ENCODE measurements at regions not wholly inside any gene's neighbourhood (a gene's known extent, or its start where the extent isn't known, plus 50 kb on each side); places are given as distances from the start of the nearest gene placed in this dataset.

DNA sequence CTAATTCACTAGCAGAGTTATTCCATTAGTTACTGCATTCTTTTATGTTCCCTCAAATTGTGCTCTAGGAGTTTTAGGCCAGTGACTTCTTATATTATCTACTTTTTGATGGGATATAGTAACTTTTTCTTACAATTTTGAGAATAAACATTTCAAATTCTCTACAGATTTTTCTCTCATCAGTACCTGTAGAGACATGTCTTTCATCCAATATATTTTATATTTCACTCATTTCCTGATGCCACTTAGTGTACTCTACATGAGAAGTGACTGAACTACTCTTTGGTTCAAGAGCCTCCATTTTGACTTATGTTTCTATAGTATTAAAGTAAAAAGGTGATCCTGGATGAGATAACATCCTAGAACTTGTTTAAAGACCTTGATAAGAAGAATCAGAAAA, 108.5 kb downstream of the ELOVL4 start:
- Histone ChIP-seq H3K79me2 (ENCODE audit: insufficient read depth, low read length) (no peaks in the 10 kb centered on the region), H3F3A (ENCODE audit: insufficient read depth, low read length) (no peaks in the 10 kb centered on the region), H3K4me1 (ENCODE audit: insufficient read depth, low read length, severe bottlenecking) (no peaks in the 10 kb centered on the region), H3K4me2 (ENCODE audit: low read length) (no peak overlapping the region), H3K9ac (ENCODE audit: low read length) (no peak overlapping the region), H3K36me3 (ENCODE audit: insufficient read depth, low read length) (no peaks in the 10 kb centered on the region), H3K4me3 (ENCODE audit: low read depth, low read length, poor library complexity, severe bottlenecking) (no peak overlapping the region), H3K9me3 (ENCODE audit: low read length) (no peaks in the 10 kb centered on the region), H3K9me2 (ENCODE audit: low read depth, low read length) (no peaks in the 10 kb centered on the region), H3K27ac (ENCODE audit: low read depth, low read length, poor library complexity, severe bottlenecking) (no peak overlapping the region), H3K27me3 (ENCODE audit: insufficient read depth, low read length) (no peaks in the 10 kb centered on the region), H2AFZ (ENCODE audit: low read length) (no peak overlapping the region), H4K20me1 (ENCODE audit: insufficient read depth, low read length) (no peaks in the 10 kb centered on the region)
- TF ChIP-seq, protein P1, sequence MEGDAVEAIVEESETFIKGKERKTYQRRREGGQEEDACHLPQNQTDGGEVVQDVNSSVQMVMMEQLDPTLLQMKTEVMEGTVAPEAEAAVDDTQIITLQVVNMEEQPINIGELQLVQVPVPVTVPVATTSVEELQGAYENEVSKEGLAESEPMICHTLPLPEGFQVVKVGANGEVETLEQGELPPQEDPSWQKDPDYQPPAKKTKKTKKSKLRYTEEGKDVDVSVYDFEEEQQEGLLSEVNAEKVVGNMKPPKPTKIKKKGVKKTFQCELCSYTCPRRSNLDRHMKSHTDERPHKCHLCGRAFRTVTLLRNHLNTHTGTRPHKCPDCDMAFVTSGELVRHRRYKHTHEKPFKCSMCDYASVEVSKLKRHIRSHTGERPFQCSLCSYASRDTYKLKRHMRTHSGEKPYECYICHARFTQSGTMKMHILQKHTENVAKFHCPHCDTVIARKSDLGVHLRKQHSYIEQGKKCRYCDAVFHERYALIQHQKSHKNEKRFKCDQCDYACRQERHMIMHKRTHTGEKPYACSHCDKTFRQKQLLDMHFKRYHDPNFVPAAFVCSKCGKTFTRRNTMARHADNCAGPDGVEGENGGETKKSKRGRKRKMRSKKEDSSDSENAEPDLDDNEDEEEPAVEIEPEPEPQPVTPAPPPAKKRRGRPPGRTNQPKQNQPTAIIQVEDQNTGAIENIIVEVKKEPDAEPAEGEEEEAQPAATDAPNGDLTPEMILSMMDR (IDR thresholded peaks at IDR 0.05; ENCODE audit: low read length) = no peak
- no peak for TF ChIP-seq EZH2 (IDR thresholded peaks at IDR 0.05; ENCODE audit: borderline replicate concordance, low read length)

DNA sequence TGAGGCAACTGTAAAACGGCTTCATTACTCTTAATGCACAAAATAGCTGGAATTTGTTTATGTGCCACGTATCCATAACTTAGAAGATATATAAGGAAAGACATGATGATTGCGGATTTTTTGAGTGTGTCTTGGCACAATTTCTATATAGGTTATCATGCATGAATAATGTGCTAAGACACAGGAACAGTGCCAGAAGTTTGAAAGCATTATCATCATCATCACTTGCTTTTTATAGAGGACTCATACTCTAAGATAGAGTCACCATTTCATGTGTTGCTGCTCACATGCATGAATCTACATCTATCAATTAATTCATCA, 113.4 kb downstream of the ELOVL4 start:
- H4K20me1 ChIP-seq (ENCODE audit: insufficient read depth, low read length) = no peaks in the 10 kb centered on the region
- H3K4me1 ChIP-seq (ENCODE audit: insufficient read depth, low read length, severe bottlenecking) = no peaks in the 10 kb centered on the region
- H3K9me2 ChIP-seq (ENCODE audit: low read depth, low read length) = no peaks in the 10 kb centered on the region
- no peaks in the 10 kb centered on the region for H3K79me2 ChIP-seq (ENCODE audit: insufficient read depth, low read length)
- H3K36me3 ChIP-seq (ENCODE audit: insufficient read depth, low read length) = no peaks in the 10 kb centered on the region
- no peak overlapping the region for H2AFZ ChIP-seq (ENCODE audit: low read length)
- no peak overlapping the region for H3K27ac ChIP-seq (ENCODE audit: low read depth, low read length, poor library complexity, severe bottlenecking)
- no peak overlapping the region for H3K4me3 ChIP-seq (ENCODE audit: low read depth, low read length, poor library complexity, severe bottlenecking)
- H3K9me3 ChIP-seq (ENCODE audit: low read length) = no peaks in the 10 kb centered on the region
- no peaks in the 10 kb centered on the region for H3F3A ChIP-seq (ENCODE audit: insufficient read depth, low read length)
- H3K27me3 ChIP-seq (ENCODE audit: insufficient read depth, low read length) = no peaks in the 10 kb centered on the region
- H3K4me2 ChIP-seq (ENCODE audit: low read length) = no peak overlapping the region
- no peak overlapping the region for H3K9ac ChIP-seq (ENCODE audit: low read length)
- TF ChIP-seq, protein P1 (IDR thresholded peaks at IDR 0.05; ENCODE audit: low read length) = no peak
- TF ChIP-seq EZH2 (IDR thresholded peaks at IDR 0.05; ENCODE audit: borderline replicate concordance, low read length) = no peak

DNA sequence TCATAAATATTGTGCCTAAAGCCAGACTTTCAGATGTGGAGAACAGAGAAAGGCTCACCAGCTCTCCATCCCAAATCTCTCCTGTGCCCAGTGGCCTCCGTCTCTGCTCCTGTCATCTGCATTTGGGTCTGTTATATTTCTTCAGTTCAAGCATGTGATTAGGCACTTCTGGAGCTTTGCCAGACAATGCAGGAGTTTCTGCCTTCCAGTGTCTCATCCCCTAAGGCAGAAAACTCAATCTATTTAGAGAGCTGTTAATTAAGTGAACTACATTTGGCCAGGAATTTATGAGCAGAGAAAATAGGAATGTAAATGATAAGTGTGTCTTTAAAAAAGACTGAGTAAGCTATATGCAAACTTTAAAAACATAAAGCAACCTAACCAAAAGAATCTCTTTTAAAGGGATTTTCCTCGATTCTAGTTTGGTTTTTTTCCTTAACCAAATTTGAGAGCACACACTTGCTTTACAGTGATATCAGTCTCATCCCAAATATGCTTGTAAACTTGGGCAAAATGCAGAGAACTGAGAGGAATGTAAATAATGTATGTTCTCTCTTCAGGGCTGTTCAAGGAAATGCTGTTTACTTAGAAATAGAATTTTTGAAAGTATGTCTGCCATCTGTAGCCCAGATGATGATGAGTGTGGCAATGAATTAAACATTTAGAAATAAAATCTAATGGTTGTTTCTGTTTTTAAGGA, 113.9 kb downstream of the ELOVL4 start:
- no peaks in the 10 kb centered on the region for H3K9me2 ChIP-seq (ENCODE audit: low read depth, low read length)
- no peaks in the 10 kb centered on the region for H4K20me1 ChIP-seq (ENCODE audit: insufficient read depth, low read length)
- no peaks in the 10 kb centered on the region for H3K36me3 ChIP-seq (ENCODE audit: insufficient read depth, low read length)
- H3F3A ChIP-seq (ENCODE audit: insufficient read depth, low read length) = no peaks in the 10 kb centered on the region
- H3K27me3 ChIP-seq (ENCODE audit: insufficient read depth, low read length) = no peaks in the 10 kb centered on the region
- H3K9me3 ChIP-seq (ENCODE audit: low read length) = no peaks in the 10 kb centered on the region
- H3K9ac ChIP-seq (ENCODE audit: low read length) = no peak overlapping the region
- no peaks in the 10 kb centered on the region for H3K4me1 ChIP-seq (ENCODE audit: insufficient read depth, low read length, severe bottlenecking)
- no peak overlapping the region for H3K4me2 ChIP-seq (ENCODE audit: low read length)
- no peak for TF ChIP-seq EZH2 (IDR thresholded peaks at IDR 0.05; ENCODE audit: borderline replicate concordance, low read length)
- TF ChIP-seq, protein P1 (IDR thresholded peaks at IDR 0.05; ENCODE audit: low read length) = no peak
- no peaks in the 10 kb centered on the region for H3K79me2 ChIP-seq (ENCODE audit: insufficient read depth, low read length)
- no peak overlapping the region for H2AFZ ChIP-seq (ENCODE audit: low read length)
- no peak overlapping the region for H3K27ac ChIP-seq (ENCODE audit: low read depth, low read length, poor library complexity, severe bottlenecking)
- H3K4me3 ChIP-seq (ENCODE audit: low read depth, low read length, poor library complexity, severe bottlenecking) = no peak overlapping the region
